Endothelial cell of umbilical vein (primary cell): ENCODE measurements at regions not wholly inside any gene's neighbourhood (a gene's known extent, or its start where the extent isn't known, plus 50 kb on each side); places are given as distances from the start of the nearest gene placed in this dataset.

ENCODE experiments used
- FOS ChIP-seq: IDR thresholded peaks from 2 replicates; pipeline ENCODE4 v1.6.1; 2011; ENCODE audit warnings: mild to moderate bottlenecking, low read length, moderate library complexity, borderline replicate concordance; ENCODE audit not compliant: insufficient read depth
- MYC ChIP-seq: IDR thresholded peaks from one replicate; pipeline ENCODE4 v1.6.1; 2011; ENCODE audit warnings: mild to moderate bottlenecking, low read depth, low read length
- POLR2A ChIP-seq: IDR thresholded peaks from 2 replicates; pipeline ENCODE4 v1.6.1; 2012; ENCODE audit warnings: low read depth, mild to moderate bottlenecking, control low read depth, low read length
- POLR2AphosphoS5 ChIP-seq: IDR thresholded peaks from 2 replicates; pipeline ENCODE4 v1.6.1; 2012; ENCODE audit warnings: low read depth, mild to moderate bottlenecking, control low read depth, low read length, moderate library complexity; ENCODE audit not compliant: insufficient read depth
- TF ChIP-seq, protein P1 (sequence below), 2 donors: IDR thresholded peaks; 1 replicate in 1 of 2; 2 replicates in 1 of 2; pipeline ENCODE4 v1.5.1; 2011; ENCODE audit warnings: low read length in 2 of 2, mild to moderate bottlenecking in 2 of 2, moderate library complexity in 2 of 2, control low read depth in 1 of 2, inconsistent platforms in 1 of 2, low read depth in 1 of 2; ENCODE audit not compliant: insufficient read depth in 1 of 2; ENCODE audit errors: extremely low read depth in 1 of 2
- TF ChIP-seq, protein P2 (sequence below): IDR thresholded peaks from 2 replicates; pipeline ENCODE4 v1.6.1; 2011; ENCODE audit not compliant: insufficient read depth, insufficient read length

DNA sequence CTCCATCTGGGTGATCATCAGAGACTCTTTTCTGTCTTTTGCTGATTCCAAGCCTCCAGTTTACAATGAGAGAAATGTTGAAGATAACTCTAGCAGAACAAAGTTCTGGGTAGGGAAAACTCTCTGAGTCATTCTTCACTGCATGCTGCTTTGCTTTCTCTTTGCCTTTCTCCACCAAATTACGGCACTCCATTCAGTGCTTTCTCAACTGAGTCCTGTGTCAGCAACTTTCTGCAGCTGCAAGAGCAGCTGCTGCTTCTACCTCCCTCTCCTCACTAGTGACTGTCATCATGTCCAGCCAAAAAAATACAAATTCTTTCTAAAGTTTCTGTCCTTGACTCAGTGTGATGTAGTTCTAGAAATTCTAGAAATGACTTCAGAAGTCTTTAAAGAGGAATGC lies 953.8 kb downstream of the IGSF11 start:
- TF ChIP-seq POLR2A (no peak), MYC (no peak), POLR2AphosphoS5 (no peak), FOS (no peak)
- TF ChIP-seq, protein P1, sequence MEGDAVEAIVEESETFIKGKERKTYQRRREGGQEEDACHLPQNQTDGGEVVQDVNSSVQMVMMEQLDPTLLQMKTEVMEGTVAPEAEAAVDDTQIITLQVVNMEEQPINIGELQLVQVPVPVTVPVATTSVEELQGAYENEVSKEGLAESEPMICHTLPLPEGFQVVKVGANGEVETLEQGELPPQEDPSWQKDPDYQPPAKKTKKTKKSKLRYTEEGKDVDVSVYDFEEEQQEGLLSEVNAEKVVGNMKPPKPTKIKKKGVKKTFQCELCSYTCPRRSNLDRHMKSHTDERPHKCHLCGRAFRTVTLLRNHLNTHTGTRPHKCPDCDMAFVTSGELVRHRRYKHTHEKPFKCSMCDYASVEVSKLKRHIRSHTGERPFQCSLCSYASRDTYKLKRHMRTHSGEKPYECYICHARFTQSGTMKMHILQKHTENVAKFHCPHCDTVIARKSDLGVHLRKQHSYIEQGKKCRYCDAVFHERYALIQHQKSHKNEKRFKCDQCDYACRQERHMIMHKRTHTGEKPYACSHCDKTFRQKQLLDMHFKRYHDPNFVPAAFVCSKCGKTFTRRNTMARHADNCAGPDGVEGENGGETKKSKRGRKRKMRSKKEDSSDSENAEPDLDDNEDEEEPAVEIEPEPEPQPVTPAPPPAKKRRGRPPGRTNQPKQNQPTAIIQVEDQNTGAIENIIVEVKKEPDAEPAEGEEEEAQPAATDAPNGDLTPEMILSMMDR (IDR thresholded peaks at IDR 0.05; ENCODE audit: extremely low read depth in 1 of 2, insufficient read depth in 1 of 2, low read depth in 1 of 2, low read length in 2 of 2) = no peak
- TF ChIP-seq, protein P2, sequence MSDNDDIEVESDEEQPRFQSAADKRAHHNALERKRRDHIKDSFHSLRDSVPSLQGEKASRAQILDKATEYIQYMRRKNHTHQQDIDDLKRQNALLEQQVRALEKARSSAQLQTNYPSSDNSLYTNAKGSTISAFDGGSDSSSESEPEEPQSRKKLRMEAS = no peak
